H1 (cell line): ENCODE measurements at regions not wholly inside any gene's neighbourhood (a gene's known extent, or its start where the extent isn't known, plus 50 kb on each side); places are given as distances from the start of the nearest gene placed in this dataset.

Source experiments
- JUN ChIP-seq: IDR thresholded peaks from 2 replicates; pipeline ENCODE4 v1.6.1; 2011; ENCODE audit warnings: low read depth, mild to moderate bottlenecking, improper control_type of control experiment, low read length
- TF ChIP-seq, protein P1 (sequence below), 3 experiments: IDR thresholded peaks; 1 replicate in 2 of 3; 2 replicates in 1 of 3; pipeline versions ENCODE4 v1.5.1 to v1.6.1; 2011; ENCODE audit warnings: low read length in 3 of 3, mild to moderate bottlenecking in 3 of 3, inconsistent platforms in 2 of 3, low read depth in 1 of 3, moderate library complexity in 1 of 3; ENCODE audit not compliant: insufficient read depth in 1 of 3; ENCODE audit errors: control extremely low read depth in 1 of 3

DNA sequence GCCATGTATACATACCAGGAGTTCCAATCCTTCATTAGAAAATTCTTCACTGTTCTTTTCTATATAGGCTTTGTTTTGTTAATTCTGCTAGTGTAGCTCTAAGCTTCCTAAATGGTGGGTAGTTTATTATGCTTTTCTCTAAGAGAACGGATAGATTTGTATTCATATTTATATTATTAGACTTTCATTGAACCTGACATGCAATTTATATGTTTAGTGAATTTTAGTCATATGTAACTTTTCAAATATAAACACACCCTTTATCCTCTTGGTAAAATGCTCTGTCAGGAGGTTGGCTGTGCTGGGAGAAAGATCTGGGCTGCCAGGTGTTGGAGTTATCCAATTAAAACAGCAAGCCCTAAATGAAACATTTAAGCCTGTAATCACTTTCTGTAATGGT is 369.7 kb upstream of the RGS18 start:
- no peak for TF ChIP-seq JUN
- TF ChIP-seq, protein P1, sequence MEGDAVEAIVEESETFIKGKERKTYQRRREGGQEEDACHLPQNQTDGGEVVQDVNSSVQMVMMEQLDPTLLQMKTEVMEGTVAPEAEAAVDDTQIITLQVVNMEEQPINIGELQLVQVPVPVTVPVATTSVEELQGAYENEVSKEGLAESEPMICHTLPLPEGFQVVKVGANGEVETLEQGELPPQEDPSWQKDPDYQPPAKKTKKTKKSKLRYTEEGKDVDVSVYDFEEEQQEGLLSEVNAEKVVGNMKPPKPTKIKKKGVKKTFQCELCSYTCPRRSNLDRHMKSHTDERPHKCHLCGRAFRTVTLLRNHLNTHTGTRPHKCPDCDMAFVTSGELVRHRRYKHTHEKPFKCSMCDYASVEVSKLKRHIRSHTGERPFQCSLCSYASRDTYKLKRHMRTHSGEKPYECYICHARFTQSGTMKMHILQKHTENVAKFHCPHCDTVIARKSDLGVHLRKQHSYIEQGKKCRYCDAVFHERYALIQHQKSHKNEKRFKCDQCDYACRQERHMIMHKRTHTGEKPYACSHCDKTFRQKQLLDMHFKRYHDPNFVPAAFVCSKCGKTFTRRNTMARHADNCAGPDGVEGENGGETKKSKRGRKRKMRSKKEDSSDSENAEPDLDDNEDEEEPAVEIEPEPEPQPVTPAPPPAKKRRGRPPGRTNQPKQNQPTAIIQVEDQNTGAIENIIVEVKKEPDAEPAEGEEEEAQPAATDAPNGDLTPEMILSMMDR (IDR thresholded peaks at IDR 0.05; ENCODE audit: control extremely low read depth in 1 of 3, insufficient read depth in 1 of 3, low read depth in 1 of 3, low read length in 3 of 3) = no peak
